GM23338 (cell line): ENCODE measurements at regions not wholly inside any gene's neighbourhood (a gene's known extent, or its start where the extent isn't known, plus 50 kb on each side); places are given as distances from the start of the nearest gene placed in this dataset.

Experiments
- ATAC-seq: fragments of 200-7000 bp; cut with Tn5 transposase; 3 replicates; pipeline ENCODE4 v1.9.1; 2020
- DNase-seq: peaks from one replicate; pipeline ENCODE4 v3.0.0-alpha.2; 2015; ENCODE audit warnings: low spot score
- H2AFZ ChIP-seq: fragments of 200-600 bp; sonication (generic); 2 replicates; pipeline ENCODE4 v1.8.0; 2016; ENCODE audit warnings: antibody characterized with exemption, mild to moderate bottlenecking, moderate library complexity
- H3F3A ChIP-seq: fragments of 200-600 bp; sonication (generic); replicated peaks from 2 replicates; pipeline ENCODE4 v1.8.0; 2017; ENCODE audit warnings: antibody characterized with exemption, mixed run types, low read depth
- H3K27ac ChIP-seq: fragments of 200-600 bp; sonication (generic); 2 replicates; pipeline ENCODE4 v1.6.1; 2016; ENCODE audit warnings: low read depth
- H3K27me3 ChIP-seq: fragments of 200-600 bp; sonication (generic); 2 replicates; pipeline ENCODE4 v1.8.0; 2016; ENCODE audit warnings: mild to moderate bottlenecking, mixed run types, moderate library complexity; ENCODE audit not compliant: insufficient read depth
- H3K36me3 ChIP-seq: fragments of 200-600 bp; sonication (generic); 2 replicates; pipeline ENCODE4 v1.8.0; 2016; ENCODE audit warnings: mild to moderate bottlenecking; ENCODE audit not compliant: insufficient read depth
- H3K4me1 ChIP-seq: fragments of 200-600 bp; sonication (generic); 2 replicates; pipeline ENCODE4 v1.8.0; 2016; ENCODE audit warnings: mild to moderate bottlenecking, moderate library complexity; ENCODE audit not compliant: insufficient read depth
- H3K4me2 ChIP-seq: fragments of 200-600 bp; sonication (generic); 2 replicates; pipeline ENCODE4 v1.7.1; 2017; ENCODE audit warnings: mixed run types
- H3K4me3 ChIP-seq: fragments of 200-600 bp; sonication (generic); 2 replicates; pipeline ENCODE4 v1.6.1; 2016; ENCODE audit warnings: mixed run types
- H3K79me2 ChIP-seq: fragments of 200-600 bp; sonication (generic); replicated peaks from 2 replicates; pipeline ENCODE4 v1.8.0; 2017; ENCODE audit warnings: mild to moderate bottlenecking; ENCODE audit not compliant: insufficient read depth
- H3K9me2 ChIP-seq: fragments of 200-600 bp; sonication (generic); 2 replicates; pipeline ENCODE4 v1.8.0; 2017; ENCODE audit not compliant: insufficient read depth
- H4K20me1 ChIP-seq: fragments of 200-600 bp; sonication (generic); replicated peaks from 2 replicates; pipeline ENCODE4 v1.8.0; 2017; ENCODE audit warnings: mild to moderate bottlenecking; ENCODE audit not compliant: insufficient read depth
- H3K27ac Mint-ChIP-seq: 2 replicates; pipeline ENCODE4 v1.8.0; 2020; ENCODE audit warnings: inconsistent platforms, mild to moderate bottlenecking, moderate library complexity, mixed read lengths
- H3K27me3 Mint-ChIP-seq: 3 replicates; pipeline ENCODE4 v1.8.0; 2022; ENCODE audit warnings: low read depth, mild to moderate bottlenecking, moderate library complexity, mixed read lengths, inconsistent platforms; ENCODE audit not compliant: insufficient read depth, poor library complexity
- H3K36me3 Mint-ChIP-seq: 3 replicates; pipeline ENCODE4 v1.8.0; 2021; ENCODE audit warnings: low read depth, mild to moderate bottlenecking, inconsistent platforms, moderate library complexity, mixed read lengths
- H3K4me1 Mint-ChIP-seq: 3 replicates; pipeline ENCODE4 v1.8.0; 2020; ENCODE audit warnings: mild to moderate bottlenecking, inconsistent platforms, mixed read lengths
- H3K4me3 Mint-ChIP-seq: 3 replicates; pipeline ENCODE4 v1.8.0; 2021; ENCODE audit warnings: moderate library complexity, mild to moderate bottlenecking, inconsistent platforms, mixed read lengths
- H3K9me3 Mint-ChIP-seq: 3 replicates; pipeline ENCODE4 v1.8.0; 2020; ENCODE audit warnings: moderate library complexity, mild to moderate bottlenecking, inconsistent platforms, mixed read lengths
- CREB1 ChIP-seq: fragments of 250-450 bp; sonication (Bioruptor Pico); IDR thresholded peaks from 2 replicates; pipeline ENCODE4 v1.5.0; 2020; ENCODE audit warnings: low read depth, mild to moderate bottlenecking, moderate library complexity
- ETS1 ChIP-seq: IDR thresholded peaks from 2 replicates; pipeline ENCODE4 v1.6.1; 2016; ENCODE audit warnings: antibody characterized with exemption
- EZH2 ChIP-seq: fragments of 200-600 bp; sonication (generic); IDR thresholded peaks from one replicate; pipeline ENCODE4 v1.8.0; 2017; ENCODE audit warnings: antibody characterized with exemption, mild to moderate bottlenecking, low read depth; ENCODE audit not compliant: unreplicated experiment
- EZH2phosphoT487 ChIP-seq: fragments of 200-600 bp; sonication (generic); IDR thresholded peaks from one replicate; pipeline ENCODE4 v1.8.1; 2018; ENCODE audit warnings: antibody characterized with exemption; ENCODE audit not compliant: unreplicated experiment
- JUNB ChIP-seq: IDR thresholded peaks from one replicate; pipeline ENCODE4 v1.6.1; 2016; ENCODE audit warnings: antibody characterized with exemption; ENCODE audit not compliant: unreplicated experiment
- NANOG ChIP-seq: IDR thresholded peaks from 2 replicates; pipeline ENCODE4 v1.6.1; 2016; ENCODE audit warnings: antibody characterized with exemption, borderline replicate concordance
- REST ChIP-seq: IDR thresholded peaks from one replicate; pipeline ENCODE4 v1.6.1; 2018; ENCODE audit warnings: antibody characterized with exemption; ENCODE audit not compliant: unreplicated experiment
- STAT1 ChIP-seq: IDR thresholded peaks from one replicate; pipeline ENCODE4 v1.6.1; 2016; ENCODE audit warnings: antibody characterized with exemption; ENCODE audit not compliant: unreplicated experiment
- ZNF331 ChIP-seq: fragments of 250-450 bp; sonication (Bioruptor Pico); IDR thresholded peaks from 2 replicates; pipeline ENCODE4 v1.5.0; 2020; ENCODE audit warnings: low read depth, mild to moderate bottlenecking, moderate library complexity
- ZNF462 ChIP-seq: fragments of 250-450 bp; sonication (Bioruptor Pico); IDR thresholded peaks from 2 replicates; pipeline ENCODE4 v1.5.0; 2020; ENCODE audit warnings: mild to moderate bottlenecking, moderate library complexity
- TF ChIP-seq, protein P1 (sequence below), 2 experiments: fragments of 200-600 bp in 1 of 2; sonication (generic) in 1 of 2; conservative IDR thresholded peaks; 2 replicates each; pipeline versions ENCODE4 v1.5.1 to v1.6.1; 2016 to 2017; ENCODE audit warnings: antibody characterized with exemption in 2 of 2, low read depth in 2 of 2, mild to moderate bottlenecking in 2 of 2, moderate library complexity in 1 of 2

DNA sequence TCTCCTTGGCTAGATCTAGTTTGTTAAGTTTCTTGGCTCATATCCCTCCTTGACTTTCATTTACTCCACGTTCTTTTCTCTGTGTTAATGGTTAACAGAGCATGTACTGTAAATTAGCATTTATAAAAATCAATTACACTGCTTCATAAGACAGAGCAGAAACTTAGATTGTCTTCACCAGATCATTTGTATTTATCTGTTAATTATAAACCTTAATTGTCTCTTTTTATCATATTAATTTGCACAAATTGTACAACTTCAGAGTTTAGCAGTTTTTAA lies 221.2 kb upstream of the EGLN3 start:
- Mint-ChIP-seq H3K27me3 (no peaks in the 10 kb centered on the region), H3K4me3 (no peak overlapping the region), H3K4me1 (no peaks in the 10 kb centered on the region), H3K36me3 (no peaks in the 10 kb centered on the region), H3K27ac (no peak overlapping the region), H3K9me3 (no peaks in the 10 kb centered on the region)
- Histone ChIP-seq H3K36me3 (no peaks in the 10 kb centered on the region), H3K4me2 (no peak overlapping the region), H3F3A (no peaks in the 10 kb centered on the region), H3K27me3 (no peaks in the 10 kb centered on the region), H3K27ac (no peak overlapping the region), H4K20me1 (no peaks in the 10 kb centered on the region), H3K4me1 (no peaks in the 10 kb centered on the region), H2AFZ (no peak overlapping the region), H3K79me2 (no peaks in the 10 kb centered on the region), H3K9me2 (no peaks in the 10 kb centered on the region), H3K4me3 (no peak overlapping the region)
- no peak for ATAC-seq
- no peak for TF ChIP-seq ETS1
- TF ChIP-seq ZNF462, result no peak
- TF ChIP-seq STAT1, result no peak
- no peak for TF ChIP-seq REST
- TF ChIP-seq EZH2phosphoT487, result no peak
- TF ChIP-seq, protein P1, sequence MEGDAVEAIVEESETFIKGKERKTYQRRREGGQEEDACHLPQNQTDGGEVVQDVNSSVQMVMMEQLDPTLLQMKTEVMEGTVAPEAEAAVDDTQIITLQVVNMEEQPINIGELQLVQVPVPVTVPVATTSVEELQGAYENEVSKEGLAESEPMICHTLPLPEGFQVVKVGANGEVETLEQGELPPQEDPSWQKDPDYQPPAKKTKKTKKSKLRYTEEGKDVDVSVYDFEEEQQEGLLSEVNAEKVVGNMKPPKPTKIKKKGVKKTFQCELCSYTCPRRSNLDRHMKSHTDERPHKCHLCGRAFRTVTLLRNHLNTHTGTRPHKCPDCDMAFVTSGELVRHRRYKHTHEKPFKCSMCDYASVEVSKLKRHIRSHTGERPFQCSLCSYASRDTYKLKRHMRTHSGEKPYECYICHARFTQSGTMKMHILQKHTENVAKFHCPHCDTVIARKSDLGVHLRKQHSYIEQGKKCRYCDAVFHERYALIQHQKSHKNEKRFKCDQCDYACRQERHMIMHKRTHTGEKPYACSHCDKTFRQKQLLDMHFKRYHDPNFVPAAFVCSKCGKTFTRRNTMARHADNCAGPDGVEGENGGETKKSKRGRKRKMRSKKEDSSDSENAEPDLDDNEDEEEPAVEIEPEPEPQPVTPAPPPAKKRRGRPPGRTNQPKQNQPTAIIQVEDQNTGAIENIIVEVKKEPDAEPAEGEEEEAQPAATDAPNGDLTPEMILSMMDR (conservative IDR thresholded peaks at IDR 0.05; ENCODE audit: low read depth in 2 of 2), result no peak
- TF ChIP-seq CREB1 (CRISPR knock-in tag), result no peak
- TF ChIP-seq ZNF331 (CRISPR knock-in tag), result no peak
- no peak for TF ChIP-seq EZH2
- TF ChIP-seq NANOG, result no peak
- TF ChIP-seq JUNB, result no peak
- DNase-seq, result no peak
